GM12878 (cell line): ENCODE measurements at regions not wholly inside any gene's neighbourhood (a gene's known extent, or its start where the extent isn't known, plus 50 kb on each side); places are given as distances from the start of the nearest gene placed in this dataset.

Source experiments
- ASH2L ChIP-seq: fragments of 300-600, 200-600 bp; sonication (generic); IDR thresholded peaks from 2 replicates; pipeline ENCODE4 v1.6.1; 2017; ENCODE audit warnings: low read depth, mild to moderate bottlenecking, borderline replicate concordance
- CTCF ChIP-seq, 3 experiments: IDR thresholded peaks in 2 of 3; conservative IDR thresholded peaks in 1 of 3; 2 replicates each; pipeline ENCODE4 v1.5.1; 2011; ENCODE audit warnings: low read depth in 3 of 3, low read length in 3 of 3, mild to moderate bottlenecking in 3 of 3, control low read depth in 2 of 3, moderate library complexity in 2 of 3, inconsistent platforms in 1 of 3, mixed read lengths in 1 of 3; ENCODE audit not compliant: control insufficient read depth in 2 of 3, insufficient read depth in 1 of 3; ENCODE audit errors: extremely low read depth in 1 of 3
- FOXK2 ChIP-seq: fragments of 450-650 bp; IDR thresholded peaks from 2 replicates; pipeline ENCODE4 v1.6.1; 2017; ENCODE audit warnings: mild to moderate bottlenecking, moderate library complexity
- NFYB ChIP-seq: IDR thresholded peaks from 2 replicates; pipeline ENCODE4 v1.6.1; 2011; ENCODE audit warnings: low read depth, mild to moderate bottlenecking, low read length, improper control_type of control experiment, moderate library complexity; ENCODE audit not compliant: insufficient read depth
- POLR2A ChIP-seq: IDR thresholded peaks from 2 replicates; pipeline ENCODE4 v1.6.1; 2011; ENCODE audit warnings: low read depth, mild to moderate bottlenecking, low read length
- POLR2AphosphoS5 ChIP-seq: IDR thresholded peaks from 2 replicates; pipeline ENCODE4 v1.6.1; 2011; ENCODE audit warnings: mild to moderate bottlenecking, low read length, inconsistent platforms
- RFX5 ChIP-seq: IDR thresholded peaks from 2 replicates; pipeline ENCODE4 v1.6.1; 2011; ENCODE audit warnings: low read depth, low read length, improper control_type of control experiment
- ZNF274 ChIP-seq: IDR thresholded peaks from one replicate; pipeline ENCODE4 v1.8.0; 2011; ENCODE audit not compliant: insufficient read length, insufficient read depth

GRCh38 chr18:46416706-46417638 is 240.0 kb downstream of the LOXHD1 start:
- TF ChIP-seq POLR2A, result no peak
- TF ChIP-seq POLR2AphosphoS5, result no peak
- TF ChIP-seq FOXK2, result no peak
- no peak for TF ChIP-seq CTCF (IDR thresholded peaks at IDR 0.05 in 2 of 3, conservative IDR thresholded peaks at IDR 0.05 in 1 of 3; ENCODE audit: control insufficient read depth in 2 of 3, extremely low read depth in 1 of 3, insufficient read depth in 1 of 3, low read depth in 3 of 3, low read length in 3 of 3)
- TF ChIP-seq RFX5, result no peak
- TF ChIP-seq ZNF274, result no peak
- TF ChIP-seq ASH2L, result no peak
- TF ChIP-seq NFYB, result peak; percentile 57
